A673 (cell line): ENCODE measurements at regions not wholly inside any gene's neighbourhood (a gene's known extent, or its start where the extent isn't known, plus 50 kb on each side); places are given as distances from the start of the nearest gene placed in this dataset.

Experiments used
- BruUV-seq: library from RNA; stranded (reverse); fragments of 400-500 nt; replicated peaks from 2 replicates; lab custom pipeline; 2021; lab: Mats Ljungman, UMichigan
- CTCF ChIA-PET: fragments of 300-600 bp; sonication (Branson Sonifier 250); formaldehyde crosslinking; loops from one replicate; lab custom pipeline; 2022; ENCODE audit warnings: antibody characterized with exemption; lab: Charles Lee
- POLR2A ChIA-PET: fragments of 300-600 bp; sonication (Branson Sonifier 250); formaldehyde crosslinking; loops from one replicate; lab custom pipeline; 2022; ENCODE audit warnings: antibody characterized with exemption; ENCODE audit not compliant: low non-redundant PET; lab: Charles Lee
- DNase-seq: peaks from one replicate; pipeline ENCODE4 v3.0.0-alpha.2; 2015; ENCODE audit warnings: low spot score
- H3K27ac ChIP-seq: fragments of 200-600 bp; sonication (generic); 2 replicates; pipeline ENCODE4 v1.5.1; 2016; ENCODE audit warnings: mixed run types, low read depth, mild to moderate bottlenecking, mixed read lengths, antibody characterized with exemption, low read length; ENCODE audit not compliant: poor library complexity, severe bottlenecking
- H3K27me3 ChIP-seq: fragments of 200-600 bp; sonication (generic); replicated peaks from 2 replicates; pipeline ENCODE4 v1.6.1; 2017; ENCODE audit warnings: mixed run types, low read depth, mild to moderate bottlenecking, mixed read lengths, antibody characterized with exemption, low read length; ENCODE audit not compliant: insufficient read depth, poor library complexity
- H3K36me3 ChIP-seq: fragments of 200-600 bp; sonication (generic); 2 replicates; pipeline ENCODE4 v1.6.1; 2016; ENCODE audit warnings: mixed run types, mild to moderate bottlenecking, mixed read lengths, antibody characterized with exemption, low read length; ENCODE audit not compliant: insufficient read depth, poor library complexity, severe bottlenecking
- H3K4me1 ChIP-seq: fragments of 200-600 bp; sonication (generic); 2 replicates; pipeline ENCODE4 v1.6.1; 2017; ENCODE audit warnings: mixed run types, mild to moderate bottlenecking, mixed read lengths, antibody characterized with exemption, low read length; ENCODE audit not compliant: insufficient read depth, poor library complexity, severe bottlenecking
- H3K4me3 ChIP-seq: fragments of 200-600 bp; sonication (generic); 2 replicates; pipeline ENCODE4 v1.5.1; 2016; ENCODE audit warnings: low read depth, mixed run types, mild to moderate bottlenecking, mixed read lengths, low read length; ENCODE audit not compliant: poor library complexity, severe bottlenecking
- H3K9me3 ChIP-seq: fragments of 200-600 bp; sonication (generic); 2 replicates; pipeline ENCODE4 v1.6.1; 2016; ENCODE audit warnings: mixed run types, low read depth, mild to moderate bottlenecking, mixed read lengths, antibody characterized with exemption, low read length; ENCODE audit not compliant: poor library complexity, severe bottlenecking
- EZH2 ChIP-seq: fragments of 200-600 bp; sonication (generic); IDR thresholded peaks from 2 replicates; pipeline ENCODE4 v1.6.1; 2017; ENCODE audit warnings: borderline replicate concordance, low read depth, mild to moderate bottlenecking, mixed read lengths, antibody characterized with exemption, low read length; ENCODE audit not compliant: poor library complexity, severe bottlenecking
- intact Hi-C: fragments of 100-400 bp; cut with micrococcal nuclease; formaldehyde crosslinking; loops from one replicate; pipeline ENCODE4 v1.10.0; 2022; ENCODE audit not compliant: unreplicated experiment
- TF ChIP-seq, protein P1 (sequence below): fragments of 300-800, 200-600 bp; sonication (generic); conservative IDR thresholded peaks from 2 replicates; pipeline ENCODE4 v1.5.1; 2017; ENCODE audit warnings: low read depth, mild to moderate bottlenecking, antibody characterized with exemption, low read length, moderate library complexity, mixed read lengths

- intact Hi-C loops, result no loop called here
- no TSS peak for BruUV-seq
Observed at GRCh38 chr11:101296896-101297295, 167.3 kb upstream of the PGR start.

GRCh38 chr11:101292661-101293240 lies 163.1 kb upstream of the PGR start:
- POLR2A ChIA-PET, result no interaction called here
- intact Hi-C loops, result no loop called here
- Histone ChIP-seq H3K36me3 (no peaks in the 10 kb centered on the region), H3K4me1 (no peaks in the 10 kb centered on the region), H3K4me3 (no peak overlapping the region), H3K27me3 (no peaks in the 10 kb centered on the region), H3K9me3 (no peaks in the 10 kb centered on the region), H3K27ac (no peak overlapping the region)
- CTCF ChIA-PET, result no interaction called here
- BruUV-seq, result no TSS peak
- no peak for TF ChIP-seq EZH2
- TF ChIP-seq, protein P1, sequence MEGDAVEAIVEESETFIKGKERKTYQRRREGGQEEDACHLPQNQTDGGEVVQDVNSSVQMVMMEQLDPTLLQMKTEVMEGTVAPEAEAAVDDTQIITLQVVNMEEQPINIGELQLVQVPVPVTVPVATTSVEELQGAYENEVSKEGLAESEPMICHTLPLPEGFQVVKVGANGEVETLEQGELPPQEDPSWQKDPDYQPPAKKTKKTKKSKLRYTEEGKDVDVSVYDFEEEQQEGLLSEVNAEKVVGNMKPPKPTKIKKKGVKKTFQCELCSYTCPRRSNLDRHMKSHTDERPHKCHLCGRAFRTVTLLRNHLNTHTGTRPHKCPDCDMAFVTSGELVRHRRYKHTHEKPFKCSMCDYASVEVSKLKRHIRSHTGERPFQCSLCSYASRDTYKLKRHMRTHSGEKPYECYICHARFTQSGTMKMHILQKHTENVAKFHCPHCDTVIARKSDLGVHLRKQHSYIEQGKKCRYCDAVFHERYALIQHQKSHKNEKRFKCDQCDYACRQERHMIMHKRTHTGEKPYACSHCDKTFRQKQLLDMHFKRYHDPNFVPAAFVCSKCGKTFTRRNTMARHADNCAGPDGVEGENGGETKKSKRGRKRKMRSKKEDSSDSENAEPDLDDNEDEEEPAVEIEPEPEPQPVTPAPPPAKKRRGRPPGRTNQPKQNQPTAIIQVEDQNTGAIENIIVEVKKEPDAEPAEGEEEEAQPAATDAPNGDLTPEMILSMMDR, result no peak
- no peak for DNase-seq

More at GRCh38 chr11:101296896-101297295, 167.3 kb upstream of the PGR start:
- no peak for DNase-seq
- H3K9me3 ChIP-seq, result no peaks in the 10 kb centered on the region
- H3K4me3 ChIP-seq, result no peak overlapping the region
- H3K4me1 ChIP-seq, result no peaks in the 10 kb centered on the region
- no peaks in the 10 kb centered on the region for H3K36me3 ChIP-seq
- no peaks in the 10 kb centered on the region for H3K27me3 ChIP-seq
- H3K27ac ChIP-seq, result no peak overlapping the region
- POLR2A ChIA-PET, result no interaction called here
- TF ChIP-seq, protein P1, result no peak
- CTCF ChIA-PET, result no interaction called here

DNA sequence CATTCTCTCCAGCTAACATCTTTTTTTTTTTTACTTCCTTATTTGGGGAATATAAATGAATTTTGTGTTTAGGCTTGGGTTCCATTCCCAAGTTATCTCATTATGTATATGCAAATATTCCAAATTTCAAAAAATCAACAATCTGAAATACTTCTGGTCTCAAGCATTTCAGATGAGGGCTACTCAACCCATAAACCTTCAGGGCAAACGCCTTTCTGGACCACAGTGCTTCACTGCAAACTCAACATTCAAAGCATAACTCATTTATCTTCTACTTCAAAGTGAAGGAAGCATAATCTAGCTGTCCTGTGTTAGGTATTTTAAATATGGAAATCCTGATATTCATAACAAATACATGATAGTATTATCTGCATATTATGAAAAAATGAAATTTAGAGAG lies 161.7 kb upstream of the PGR start:
- no TSS peak for BruUV-seq
- H3K4me3 ChIP-seq, result no peak overlapping the region
- ChIA-PET POLR2A (no interaction called here), CTCF (no interaction called here)
- intact Hi-C loops, result no loop called here
- H3K27me3 ChIP-seq, result no peaks in the 10 kb centered on the region
- H3K36me3 ChIP-seq, result no peaks in the 10 kb centered on the region
- H3K27ac ChIP-seq, result no peak overlapping the region
- H3K9me3 ChIP-seq, result no peaks in the 10 kb centered on the region
- DNase-seq, result no peak
- H3K4me1 ChIP-seq, result no peaks in the 10 kb centered on the region
- TF ChIP-seq, protein P1, result no peak
- no peak for TF ChIP-seq EZH2
